ENCODE measurements at regions not wholly inside any gene's neighbourhood (a gene's known extent, or its start where the extent isn't known, plus 50 kb on each side); places are given as distances from the start of the nearest gene placed in this dataset.

DNA sequence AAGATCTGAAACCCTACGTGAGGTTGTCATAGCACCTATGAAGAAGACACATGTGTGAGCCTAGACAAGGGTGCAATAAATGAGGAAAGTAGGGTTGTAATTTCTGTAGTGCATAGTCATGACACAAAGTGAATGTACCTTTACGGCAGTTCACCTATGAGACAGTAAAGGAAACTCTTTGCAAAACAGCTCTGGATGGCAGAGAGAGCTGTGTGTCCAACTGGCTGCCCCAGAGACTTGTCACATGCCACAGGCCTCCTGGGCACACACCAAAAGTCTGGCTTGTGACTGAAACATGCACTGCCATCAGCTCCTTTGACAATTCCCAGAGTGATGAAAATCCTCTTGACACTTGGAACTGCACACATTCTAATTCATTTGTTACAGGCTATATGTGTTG, 90.7 kb upstream of the NAMPT start:
- TF ChIP-seq, protein P1, sequence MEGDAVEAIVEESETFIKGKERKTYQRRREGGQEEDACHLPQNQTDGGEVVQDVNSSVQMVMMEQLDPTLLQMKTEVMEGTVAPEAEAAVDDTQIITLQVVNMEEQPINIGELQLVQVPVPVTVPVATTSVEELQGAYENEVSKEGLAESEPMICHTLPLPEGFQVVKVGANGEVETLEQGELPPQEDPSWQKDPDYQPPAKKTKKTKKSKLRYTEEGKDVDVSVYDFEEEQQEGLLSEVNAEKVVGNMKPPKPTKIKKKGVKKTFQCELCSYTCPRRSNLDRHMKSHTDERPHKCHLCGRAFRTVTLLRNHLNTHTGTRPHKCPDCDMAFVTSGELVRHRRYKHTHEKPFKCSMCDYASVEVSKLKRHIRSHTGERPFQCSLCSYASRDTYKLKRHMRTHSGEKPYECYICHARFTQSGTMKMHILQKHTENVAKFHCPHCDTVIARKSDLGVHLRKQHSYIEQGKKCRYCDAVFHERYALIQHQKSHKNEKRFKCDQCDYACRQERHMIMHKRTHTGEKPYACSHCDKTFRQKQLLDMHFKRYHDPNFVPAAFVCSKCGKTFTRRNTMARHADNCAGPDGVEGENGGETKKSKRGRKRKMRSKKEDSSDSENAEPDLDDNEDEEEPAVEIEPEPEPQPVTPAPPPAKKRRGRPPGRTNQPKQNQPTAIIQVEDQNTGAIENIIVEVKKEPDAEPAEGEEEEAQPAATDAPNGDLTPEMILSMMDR (IDR thresholded peaks at IDR 0.05): no peak
- no peak for TF ChIP-seq POLR2A (IDR thresholded peaks at IDR 0.05)

Data from body of pancreas (tissue), 4 donors.